Activated CD4-positive, alpha-beta T cell treated with anti-CD3 and anti-CD28 coated beads, Interleukin-2, Interleukin-4, amounts not matched to agents 100 ng/mL and 50 ng/mL, durations not matched to agents 16 hours and 8 hours (primary cell): ENCODE measurements at regions not wholly inside any gene's neighbourhood (a gene's known extent, or its start where the extent isn't known, plus 50 kb on each side); places are given as distances from the start of the nearest gene placed in this dataset.

Experiments used
- DNase-seq: peaks from one replicate; pipeline ENCODE4 v3.0.0-alpha.2; 2020; ENCODE audit warnings: low spot score

- DNase-seq: no peak
Measured at GRCh38 chr13:34002924-34003323, 185.0 kb downstream of the RFC3 start.

- DNase-seq: no peak
Measured at GRCh38 chr13:34003656-34004055, 185.7 kb downstream of the RFC3 start.

- DNase-seq: no peak
Measured at GRCh38 chr13:34004676-34005075, 186.7 kb downstream of the RFC3 start.

- DNase-seq: no peak
Measured at GRCh38 chr13:34006011-34006410, 188.1 kb downstream of the RFC3 start.

GRCh38 chr13:34011552-34012085 lies 193.7 kb downstream of the RFC3 start:
- DNase-seq: no peak

- DNase-seq: no peak
Measured at GRCh38 chr13:34012382-34012781, 194.4 kb downstream of the RFC3 start.

- no peak for DNase-seq
Measured at GRCh38 chr13:34013061-34013460, 195.1 kb downstream of the RFC3 start.

- DNase-seq: no peak
Measured at GRCh38 chr13:34017231-34017630, 199.3 kb downstream of the RFC3 start.

- DNase-seq: no peak
Measured at GRCh38 chr13:34019870-34020269, 201.9 kb downstream of the RFC3 start.

GRCh38 chr13:34020388-34020787 lies 202.4 kb downstream of the RFC3 start:
- DNase-seq: no peak

- DNase-seq: no peak
Measured at GRCh38 chr13:34021619-34022018, 203.7 kb downstream of the RFC3 start.

GRCh38 chr13:34025746-34026145 lies 207.8 kb downstream of the RFC3 start:
- no peak for DNase-seq

GRCh38 chr13:34026308-34026707 lies 208.4 kb downstream of the RFC3 start:
- DNase-seq: no peak

GRCh38 chr13:34028496-34029442 lies 210.8 kb downstream of the RFC3 start:
- no peak for DNase-seq

- no peak for DNase-seq
Measured at GRCh38 chr13:34030782-34031181, 212.8 kb downstream of the RFC3 start.

- no peak for DNase-seq
Measured at GRCh38 chr13:34031610-34032009, 213.7 kb downstream of the RFC3 start.

- no peak for DNase-seq
Measured at GRCh38 chr13:34034411-34034810, 216.5 kb downstream of the RFC3 start.

- DNase-seq: no peak
Measured at GRCh38 chr13:34035178-34035577, 217.2 kb downstream of the RFC3 start.

- DNase-seq: no peak
Measured at GRCh38 chr13:34035676-34036325, 217.9 kb downstream of the RFC3 start.

- no peak for DNase-seq
Measured at GRCh38 chr13:34037636-34038540, 219.9 kb downstream of the RFC3 start.

- no peak for DNase-seq
Measured at GRCh38 chr13:34038541-34039068, 220.7 kb downstream of the RFC3 start.

GRCh38 chr13:34039678-34040077 lies 221.7 kb downstream of the RFC3 start:
- no peak for DNase-seq
